GM12878 (cell line): ENCODE measurements at regions not wholly inside any gene's neighbourhood (a gene's known extent, or its start where the extent isn't known, plus 50 kb on each side); places are given as distances from the start of the nearest gene placed in this dataset.

ENCODE experiments used
- ATAC-seq: fragments of 200-7000 bp; cut with Tn5 transposase; 3 replicates; pipeline ENCODE4 v1.9.1; 2020; ENCODE audit warnings: mild to moderate bottlenecking, moderate library complexity
- BruUV-seq: library from RNA; stranded (reverse); fragments of 400-500 nt; replicated peaks from 2 replicates; lab custom pipeline; 2021; lab: Mats Ljungman, UMichigan
- CTCF ChIA-PET: fragments of 300-600 bp; sonication (Branson Sonifier 250); formaldehyde crosslinking; extraction: SDS; loops from one replicate; lab custom pipeline; 2021; ENCODE audit warnings: inconsistent platforms; lab: Yijun Ruan, JAX
- POLR2A ChIA-PET: fragments of 350-600 bp; formaldehyde crosslinking; extraction: SDS; loops from one replicate; lab custom pipeline; 2021; ENCODE audit warnings: inconsistent platforms; lab: Charles Lee
- RAD21 ChIA-PET: fragments of 300-600 bp; sonication (Branson Sonifier 250); formaldehyde crosslinking; loops from one replicate; lab custom pipeline; 2023; ENCODE audit warnings: antibody characterized with exemption; ENCODE audit not compliant: unreplicated experiment; lab: Charles Lee
- SMC1A ChIA-PET: fragments of 300-600 bp; sonication (Branson Sonifier 250); formaldehyde crosslinking; loops from one replicate; lab custom pipeline; 2023; ENCODE audit not compliant: unreplicated experiment, uncharacterized antibody; lab: Charles Lee
- DNase-seq: peaks from one replicate; pipeline ENCODE4 v3.0.0-alpha.2; 2011; ENCODE audit warnings: low read depth, low spot score
- FAIRE-seq: peaks from 3 replicates; lab custom pipeline; 2011; peaks lifted over from hg19 to GRCh38; lab: Jason Lieb, UNC
- H2AFZ ChIP-seq: 2 replicates; pipeline ENCODE4 v1.6.0; 2011; ENCODE audit warnings: low read depth, low read length, control low read depth; ENCODE audit not compliant: control insufficient read depth
- H3K27ac ChIP-seq: 2 replicates; pipeline ENCODE4 v1.5.1; 2011; ENCODE audit warnings: control low read depth; ENCODE audit not compliant: control insufficient read depth, insufficient read depth
- H3K27me3 ChIP-seq, 2 experiments: replicated peaks in 1 of 2; 2 replicates each; pipeline versions ENCODE4 v1.6.0 to v1.6.1; 2011; ENCODE audit warnings: low read length in 1 of 2; ENCODE audit not compliant: control insufficient read depth in 2 of 2, insufficient read depth in 2 of 2
- H3K36me3 ChIP-seq, 2 experiments: 2 replicates each; pipeline ENCODE4 v1.5.1; 2011; ENCODE audit warnings: low read length in 1 of 2; ENCODE audit not compliant: control insufficient read depth in 2 of 2, insufficient read depth in 2 of 2
- H3K4me1 ChIP-seq: 2 replicates; pipeline ENCODE4 v1.6.1; 2011; ENCODE audit warnings: mild to moderate bottlenecking, low read length, moderate library complexity, mixed read lengths; ENCODE audit not compliant: control insufficient read depth, insufficient read depth
- H3K4me2 ChIP-seq: 2 replicates; pipeline ENCODE4 v1.6.0; 2011; ENCODE audit warnings: control low read depth; ENCODE audit not compliant: control insufficient read depth, insufficient read depth
- H3K4me3 ChIP-seq: fragments of 200-600 bp; sonication (generic); 2 replicates; pipeline ENCODE4 v1.5.1; 2016
- H3K79me2 ChIP-seq: 2 replicates; pipeline ENCODE4 v1.6.0; 2011; ENCODE audit warnings: low read length; ENCODE audit not compliant: control insufficient read depth, insufficient read depth
- H3K9ac ChIP-seq: 2 replicates; pipeline ENCODE4 v1.8.0; 2011; ENCODE audit warnings: low read length, control low read depth, mixed read lengths; ENCODE audit not compliant: control insufficient read depth, insufficient read depth
- H3K9me3 ChIP-seq: replicated peaks from 3 replicates; pipeline ENCODE4 v1.5.1; 2011; ENCODE audit warnings: mild to moderate bottlenecking, low read length; ENCODE audit not compliant: control insufficient read depth, insufficient read depth
- H4K20me1 ChIP-seq: 2 replicates; pipeline ENCODE4 v1.6.0; 2011; ENCODE audit not compliant: control insufficient read depth, insufficient read depth
- ETV6 ChIP-seq, 2 experiments: fragments of 450-650 bp in 1 of 2; IDR thresholded peaks in 1 of 2; conservative IDR thresholded peaks in 1 of 2; 2 replicates each; pipeline ENCODE4 v1.6.1; 2014; ENCODE audit warnings: antibody characterized with exemption in 1 of 2, borderline replicate concordance in 1 of 2, low read depth in 1 of 2, mild to moderate bottlenecking in 1 of 2, moderate library complexity in 1 of 2
- KAT2A ChIP-seq: conservative IDR thresholded peaks from 2 replicates; pipeline ENCODE4 v1.6.1; 2011; ENCODE audit warnings: low read depth, low read length; ENCODE audit not compliant: control insufficient read depth
- KDM1A ChIP-seq: fragments of 200-600 bp; sonication (generic); IDR thresholded peaks from 2 replicates; pipeline ENCODE4 v1.6.1; 2016; ENCODE audit warnings: borderline replicate concordance
- NR2F1 ChIP-seq: fragments of 450-650 bp; conservative IDR thresholded peaks from 2 replicates; pipeline ENCODE4 v1.6.1; 2017; ENCODE audit warnings: mild to moderate bottlenecking
- POLR2A ChIP-seq: IDR thresholded peaks from 2 replicates; pipeline ENCODE4 v1.6.1; 2011; ENCODE audit warnings: low read depth, mild to moderate bottlenecking, low read length
- RB1 ChIP-seq: fragments of 450-650 bp; formaldehyde crosslinking; IDR thresholded peaks from 2 replicates; pipeline ENCODE4 v1.6.1; 2017; ENCODE audit warnings: mild to moderate bottlenecking, borderline replicate concordance
- RELB ChIP-seq: fragments of 450-650 bp; IDR thresholded peaks from 2 replicates; pipeline ENCODE4 v1.6.1; 2017; ENCODE audit warnings: low read depth, mild to moderate bottlenecking, moderate library complexity
- SMARCA5 ChIP-seq: fragments of 450-650 bp; IDR thresholded peaks from 2 replicates; pipeline ENCODE4 v1.6.1; 2017; ENCODE audit warnings: mild to moderate bottlenecking
- SREBF2 ChIP-seq: IDR thresholded peaks from 2 replicates; pipeline ENCODE4 v1.6.1; 2012; ENCODE audit warnings: mild to moderate bottlenecking, low read length
- ZBTB11 ChIP-seq: fragments of 450-650 bp; formaldehyde crosslinking; IDR thresholded peaks from 2 replicates; pipeline ENCODE4 v1.5.0; 2022; ENCODE audit warnings: mild to moderate bottlenecking, missing genetic modification characterization
- WGBS: methylation state at CpG from one replicate; pipeline ENCODE4 v1.1.6; 2016; ENCODE audit warnings: low lambda C conversion rate; ENCODE audit not compliant: insufficient replicate concordance, insufficient coverage; ENCODE audit errors: missing lambda C conversion rate; 5-methylcytosine and 5-hydroxymethylcytosine counted together
- in situ Hi-C: fragments of 300-500 bp; cut with MboI; formaldehyde crosslinking; loops from 9 replicates; pipeline ENCODE4 v1.14.3; 2018; ENCODE audit warnings: mixed read lengths
- intact Hi-C: fragments of 100-400 bp; cut with micrococcal nuclease; formaldehyde crosslinking; loops from one replicate; pipeline ENCODE4 v1.14.2; 2022; ENCODE audit not compliant: unreplicated experiment

- 100% methylated on average over 1 of the region's 1 CpG for whole genome bisulfite sequencing
- ATAC-seq (no peak), DNase-seq (no peak), FAIRE-seq (no peak)
- Histone ChIP-seq H3K27ac (no peak overlapping the region), H2AFZ (no peak overlapping the region), H3K4me3 (no peak overlapping the region), H3K9me3 (no peaks in the 10 kb centered on the region), H3K4me1 (no peaks in the 10 kb centered on the region), H3K36me3 (no peaks in the 10 kb centered on the region), H3K9ac (no peak overlapping the region), H3K4me2 (no peak overlapping the region), H3K79me2 (no peaks in the 10 kb centered on the region), H4K20me1 (no peaks in the 10 kb centered on the region), H3K27me3 (no peaks in the 10 kb centered on the region)
- SMC1A ChIA-PET, result no interaction called here
- in situ Hi-C loops (no loop called here), intact Hi-C loops (no loop called here)
- TF ChIP-seq SMARCA5 (no peak), RB1 (no peak), POLR2A (no peak), NR2F1 (no peak), ZBTB11 (CRISPR knock-in tag) (no peak), ETV6 (conservative IDR thresholded peaks at IDR 0.05 in 1 of 2, IDR thresholded peaks at IDR 0.05 in 1 of 2; ENCODE audit: borderline replicate concordance in 1 of 2, low read depth in 1 of 2) (no peak), KDM1A (no peak), SREBF2 (no peak), KAT2A (no peak), RELB (no peak)
- POLR2A ChIA-PET, result interaction anchor here (0.9 kb wide), 1 partner anchor 20 kb away, joined by 9 read pairs; no protein-coding TSS in a partner anchor
- RAD21 ChIA-PET, result no interaction called here
- no TSS peak for BruUV-seq
- CTCF ChIA-PET, result interaction anchor here (1.2 to 1.8 kb wide), 2 partner anchors 21 to 52 kb away, joined by 3 to 7 read pairs; no protein-coding TSS in a partner anchor
Measured at GRCh38 chr9:19947996-19948395, 159.2 kb upstream of the SLC24A2 start.
